SK-N-SH (cell line): ENCODE measurements at regions not wholly inside any gene's neighbourhood (a gene's known extent, or its start where the extent isn't known, plus 50 kb on each side); places are given as distances from the start of the nearest gene placed in this dataset.

Source experiments
- EP300 ChIP-seq, 2 experiments: IDR thresholded peaks; 2 replicates each; pipeline versions ENCODE4 v1.4.0 to v1.6.1; 2012; ENCODE audit warnings: borderline replicate concordance in 1 of 2, low read depth in 1 of 2, low read length in 1 of 2
- EZH2phosphoT487 ChIP-seq: fragments of 200-600 bp; sonication (generic); IDR thresholded peaks from 2 replicates; pipeline ENCODE4 v1.6.1; 2017; ENCODE audit warnings: low read depth, mixed run types, mild to moderate bottlenecking, antibody characterized with exemption, moderate library complexity, borderline replicate concordance
- GATA2 ChIP-seq: sonication (generic); formaldehyde crosslinking; IDR thresholded peaks from 2 replicates; pipeline ENCODE4 v1.5.0; 2020; ENCODE audit warnings: mild to moderate bottlenecking, missing genetic modification reagents
- JUND ChIP-seq: IDR thresholded peaks from 2 replicates; pipeline ENCODE4 v1.4.0; 2012
- MXI1 ChIP-seq: IDR thresholded peaks from 2 replicates; pipeline ENCODE4 v1.6.1; 2012; ENCODE audit warnings: mild to moderate bottlenecking, low read depth, low read length, improper control_type of control experiment
- NFIC ChIP-seq: IDR thresholded peaks from 2 replicates; pipeline ENCODE4 v1.4.0; 2012; ENCODE audit warnings: borderline replicate concordance
- NRF1 ChIP-seq: IDR thresholded peaks from 2 replicates; pipeline ENCODE4 v1.6.1; 2012; ENCODE audit warnings: low read depth, mild to moderate bottlenecking, low read length
- POLR2AphosphoS5 ChIP-seq: IDR thresholded peaks from 2 replicates; pipeline ENCODE4 v1.6.1; 2012; ENCODE audit warnings: low read depth, low read length
- RAD21 ChIP-seq: IDR thresholded peaks from 2 replicates; pipeline ENCODE4 v1.6.1; 2012; ENCODE audit warnings: mild to moderate bottlenecking, low read length
- SMC3 ChIP-seq: IDR thresholded peaks from 2 replicates; pipeline ENCODE4 v1.6.1; 2012; ENCODE audit warnings: low read depth, low read length, improper control_type of control experiment
- YY1 ChIP-seq: IDR thresholded peaks from 2 replicates; pipeline ENCODE4 v1.4.0; 2012; ENCODE audit warnings: low read depth, mild to moderate bottlenecking
- TF ChIP-seq, protein P1 (sequence below): fragments of 200-600 bp; sonication (generic); IDR thresholded peaks from 2 replicates; pipeline ENCODE4 v1.6.1; 2017; ENCODE audit warnings: antibody characterized with exemption, mild to moderate bottlenecking, moderate library complexity

DNA sequence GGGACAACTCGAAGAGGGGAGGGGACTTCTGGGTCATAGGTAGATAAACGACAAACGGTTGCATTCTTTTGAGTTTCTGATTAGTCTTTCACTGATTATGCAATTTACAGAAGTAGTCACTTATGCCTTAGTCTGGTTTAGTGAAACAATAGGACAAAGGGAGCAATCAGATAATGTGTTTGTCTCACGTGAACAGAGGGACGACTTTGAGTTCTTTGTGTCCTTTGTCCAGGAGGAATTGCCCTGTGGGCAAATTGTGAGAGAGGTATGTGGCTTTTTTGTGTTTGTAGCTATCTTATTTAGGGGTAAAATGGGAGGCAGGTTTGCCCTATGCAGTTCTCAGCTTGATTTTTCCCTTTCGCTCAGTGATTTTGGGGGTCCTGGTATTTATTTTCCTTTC is 362.9 kb upstream of the PCDH20 start:
- no peak for TF ChIP-seq SMC3
- TF ChIP-seq, protein P1, sequence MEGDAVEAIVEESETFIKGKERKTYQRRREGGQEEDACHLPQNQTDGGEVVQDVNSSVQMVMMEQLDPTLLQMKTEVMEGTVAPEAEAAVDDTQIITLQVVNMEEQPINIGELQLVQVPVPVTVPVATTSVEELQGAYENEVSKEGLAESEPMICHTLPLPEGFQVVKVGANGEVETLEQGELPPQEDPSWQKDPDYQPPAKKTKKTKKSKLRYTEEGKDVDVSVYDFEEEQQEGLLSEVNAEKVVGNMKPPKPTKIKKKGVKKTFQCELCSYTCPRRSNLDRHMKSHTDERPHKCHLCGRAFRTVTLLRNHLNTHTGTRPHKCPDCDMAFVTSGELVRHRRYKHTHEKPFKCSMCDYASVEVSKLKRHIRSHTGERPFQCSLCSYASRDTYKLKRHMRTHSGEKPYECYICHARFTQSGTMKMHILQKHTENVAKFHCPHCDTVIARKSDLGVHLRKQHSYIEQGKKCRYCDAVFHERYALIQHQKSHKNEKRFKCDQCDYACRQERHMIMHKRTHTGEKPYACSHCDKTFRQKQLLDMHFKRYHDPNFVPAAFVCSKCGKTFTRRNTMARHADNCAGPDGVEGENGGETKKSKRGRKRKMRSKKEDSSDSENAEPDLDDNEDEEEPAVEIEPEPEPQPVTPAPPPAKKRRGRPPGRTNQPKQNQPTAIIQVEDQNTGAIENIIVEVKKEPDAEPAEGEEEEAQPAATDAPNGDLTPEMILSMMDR, result no peak
- no peak for TF ChIP-seq POLR2AphosphoS5
- TF ChIP-seq EZH2phosphoT487, result no peak
- TF ChIP-seq NRF1, result no peak
- no peak for TF ChIP-seq GATA2 (CRISPR knock-in tag)
- TF ChIP-seq MXI1, result no peak
- no peak for TF ChIP-seq YY1
- TF ChIP-seq EP300 (IDR thresholded peaks at IDR 0.05; ENCODE audit: borderline replicate concordance in 1 of 2, low read depth in 1 of 2, low read length in 1 of 2), result no peak
- no peak for TF ChIP-seq RAD21
- no peak for TF ChIP-seq NFIC
- TF ChIP-seq JUND, result no peak
